Ovary (tissue), 7 donors: ENCODE measurements at regions not wholly inside any gene's neighbourhood (a gene's known extent, or its start where the extent isn't known, plus 50 kb on each side); places are given as distances from the start of the nearest gene placed in this dataset.

ENCODE experiments used
- DNase-seq, 5 donors: peaks; one replicate each; pipeline ENCODE4 v3.0.0-alpha.2; 2019 to 2020
- H3K27ac ChIP-seq, 2 donors: fragments of 200-600 bp; one replicate each; pipeline versions ENCODE4 v1.5.1 to v1.8.0; 2019 to 2022
- H3K27me3 ChIP-seq: fragments of 200-600 bp; one replicate; pipeline ENCODE4 v1.8.0; 2022
- H3K36me3 ChIP-seq: fragments of 200-600 bp; sonication (generic); one replicate; pipeline ENCODE4 v1.5.1; 2019
- H3K4me1 ChIP-seq: one replicate; pipeline ENCODE4 v1.8.1; 2013; ENCODE audit warnings: mild to moderate bottlenecking, moderate library complexity; ENCODE audit not compliant: insufficient read depth
- H3K4me3 ChIP-seq: fragments of 200-600 bp; sonication (generic); one replicate; pipeline ENCODE4 v1.5.1; 2017
- H3K9me3 ChIP-seq, 2 donors: fragments of 200-600 bp in 1 of 2; sonication (generic) in 1 of 2; one replicate each; pipeline versions ENCODE4 v1.5.1 to v1.8.1; 2013 to 2019; ENCODE audit warnings: mild to moderate bottlenecking in 1 of 2, moderate library complexity in 1 of 2
- EP300 ChIP-seq: sonication (generic); formaldehyde crosslinking; IDR thresholded peaks from one replicate; pipeline ENCODE4 v1.6.1; 2017; ENCODE audit warnings: antibody characterized with exemption
- POLR2A ChIP-seq: fragments of 450-650 bp; IDR thresholded peaks from one replicate; pipeline ENCODE4 v1.6.1; 2017; ENCODE audit warnings: antibody characterized with exemption, mild to moderate bottlenecking, moderate library complexity
- WGBS, 3 donors: extraction: QIAGEN DNeasy Blood & Tissue Kit in 1 of 3; methylation state at CpG; one replicate each; pipeline versions ENCODE4 v1.1.5 to v1.1.7; 2013 to 2017; 5-methylcytosine and 5-hydroxymethylcytosine counted together
- intact Hi-C, 4 donors: fragments of 100-400 bp; cut with DNase I; formaldehyde crosslinking; loops; one replicate each; pipeline versions ENCODE4 v1.11.0 to v1.15.1; 2022 to 2023
- TF ChIP-seq, protein P1 (sequence below), 3 donors: fragments of 450-650 bp in 2 of 3; fragments of 200-600 bp in 1 of 3; IDR thresholded peaks; one replicate each; pipeline versions ENCODE4 v1.5.1 to v1.8.0; 2016 to 2022; ENCODE audit warnings: antibody characterized with exemption in 3 of 3, mild to moderate bottlenecking in 1 of 3
- donor health status: DM: no; HTN: no; CAD: no; lungs with moderate emphysema.
- donor health status: DM: no; HTN: no; CAD: no.
- donor health status: Bipolar disorder and iron deficiency.
- donor health status: DM: no; HTN: no; CAD: no.
- donor health status: DM: yes; HTN: yes; CAD: no.

DNA sequence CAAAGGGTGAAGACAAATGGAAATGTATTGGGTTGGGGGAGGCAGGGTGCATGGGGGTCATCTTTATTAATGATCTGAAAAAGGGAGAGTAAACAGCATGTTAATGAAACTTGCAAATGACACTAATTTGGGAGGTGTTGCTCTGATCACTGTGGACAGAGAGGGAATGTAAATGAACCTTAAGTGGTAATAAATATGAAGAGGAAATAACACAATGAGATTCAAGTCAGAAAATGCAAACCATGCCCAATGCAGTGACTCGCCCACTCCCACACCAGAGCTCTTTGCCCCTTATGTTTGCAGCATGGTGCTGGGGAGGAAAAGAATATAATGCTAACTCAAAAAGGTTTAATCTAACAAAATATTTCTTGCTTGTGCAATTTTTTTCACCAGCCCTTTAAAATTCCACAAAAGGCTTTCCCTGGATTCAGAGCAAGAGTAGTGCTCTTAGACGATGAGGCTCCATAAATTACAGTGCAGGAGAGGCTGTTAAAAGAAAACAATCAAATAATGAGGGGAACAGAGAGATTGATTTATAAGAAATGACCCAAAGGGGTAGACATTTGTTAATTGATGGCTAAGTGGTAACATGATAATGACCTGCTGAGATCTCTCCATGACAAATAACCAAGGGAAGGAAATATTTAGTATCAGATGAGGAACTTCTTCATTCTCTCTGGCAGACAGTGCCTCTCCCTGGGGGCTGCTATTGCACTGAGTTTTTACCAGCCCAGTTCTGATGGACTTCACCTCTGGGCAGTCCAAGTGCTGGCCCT lies 210.0 kb upstream of the PPP2R3A start:
- intact Hi-C loops = no loop called here
- Histone ChIP-seq H3K4me1 (no peaks in the 10 kb centered on the region), H3K27ac (no peak overlapping the region), H3K36me3 (no peaks in the 10 kb centered on the region), H3K4me3 (no peak overlapping the region), H3K27me3 (no peaks in the 10 kb centered on the region), H3K9me3 (no peaks in the 10 kb centered on the region)
- 20 to 28% (median 22%) methylated on average over 2 of the region's 2 CpGs for WGBS, 3 donors
- TF ChIP-seq EP300 (no peak), POLR2A (no peak)
- TF ChIP-seq, protein P1, sequence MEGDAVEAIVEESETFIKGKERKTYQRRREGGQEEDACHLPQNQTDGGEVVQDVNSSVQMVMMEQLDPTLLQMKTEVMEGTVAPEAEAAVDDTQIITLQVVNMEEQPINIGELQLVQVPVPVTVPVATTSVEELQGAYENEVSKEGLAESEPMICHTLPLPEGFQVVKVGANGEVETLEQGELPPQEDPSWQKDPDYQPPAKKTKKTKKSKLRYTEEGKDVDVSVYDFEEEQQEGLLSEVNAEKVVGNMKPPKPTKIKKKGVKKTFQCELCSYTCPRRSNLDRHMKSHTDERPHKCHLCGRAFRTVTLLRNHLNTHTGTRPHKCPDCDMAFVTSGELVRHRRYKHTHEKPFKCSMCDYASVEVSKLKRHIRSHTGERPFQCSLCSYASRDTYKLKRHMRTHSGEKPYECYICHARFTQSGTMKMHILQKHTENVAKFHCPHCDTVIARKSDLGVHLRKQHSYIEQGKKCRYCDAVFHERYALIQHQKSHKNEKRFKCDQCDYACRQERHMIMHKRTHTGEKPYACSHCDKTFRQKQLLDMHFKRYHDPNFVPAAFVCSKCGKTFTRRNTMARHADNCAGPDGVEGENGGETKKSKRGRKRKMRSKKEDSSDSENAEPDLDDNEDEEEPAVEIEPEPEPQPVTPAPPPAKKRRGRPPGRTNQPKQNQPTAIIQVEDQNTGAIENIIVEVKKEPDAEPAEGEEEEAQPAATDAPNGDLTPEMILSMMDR (IDR thresholded peaks at IDR 0.05) = no peak
- DNase-seq = no peak

DNA sequence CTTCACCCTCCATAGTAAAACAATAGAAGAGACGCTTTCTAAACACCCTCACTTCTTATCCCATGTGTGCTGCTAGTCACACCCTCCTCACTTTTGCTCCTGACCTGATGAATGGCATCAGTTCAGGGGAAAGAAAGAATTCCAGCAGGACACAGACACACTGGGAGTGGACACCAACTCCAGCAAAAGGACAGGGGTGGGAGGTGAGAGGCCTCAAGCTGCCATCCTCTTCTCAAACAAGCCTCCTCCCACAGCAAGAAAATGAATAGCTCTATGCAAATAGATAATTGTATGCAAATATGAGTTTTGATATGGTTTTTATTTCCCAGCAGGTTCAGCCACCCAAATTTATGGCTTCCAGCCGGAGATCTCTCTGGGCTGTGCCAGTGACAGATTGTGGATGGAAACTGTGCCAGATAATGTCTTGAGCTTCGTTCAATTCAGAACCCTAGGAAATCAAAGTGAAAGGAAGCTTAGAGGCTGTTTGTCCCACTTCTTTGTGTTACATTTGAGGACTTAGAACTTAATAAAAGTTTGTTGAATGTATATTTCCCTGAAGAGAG lies 209.3 kb upstream of the PPP2R3A start:
- Histone ChIP-seq H3K4me3 (no peak overlapping the region), H3K27me3 (no peaks in the 10 kb centered on the region), H3K4me1 (no peaks in the 10 kb centered on the region), H3K27ac (no peak overlapping the region), H3K9me3 (no peaks in the 10 kb centered on the region), H3K36me3 (no peaks in the 10 kb centered on the region)
- no peak for TF ChIP-seq EP300
- TF ChIP-seq, protein P1 (IDR thresholded peaks at IDR 0.05) = no peak
- TF ChIP-seq POLR2A = no peak
- DNase-seq = no peak
- WGBS, 3 donors = 14 to 16% (median 14%) methylated on average over 3 of the region's 3 CpGs
- intact Hi-C loops = no loop called here

DNA sequence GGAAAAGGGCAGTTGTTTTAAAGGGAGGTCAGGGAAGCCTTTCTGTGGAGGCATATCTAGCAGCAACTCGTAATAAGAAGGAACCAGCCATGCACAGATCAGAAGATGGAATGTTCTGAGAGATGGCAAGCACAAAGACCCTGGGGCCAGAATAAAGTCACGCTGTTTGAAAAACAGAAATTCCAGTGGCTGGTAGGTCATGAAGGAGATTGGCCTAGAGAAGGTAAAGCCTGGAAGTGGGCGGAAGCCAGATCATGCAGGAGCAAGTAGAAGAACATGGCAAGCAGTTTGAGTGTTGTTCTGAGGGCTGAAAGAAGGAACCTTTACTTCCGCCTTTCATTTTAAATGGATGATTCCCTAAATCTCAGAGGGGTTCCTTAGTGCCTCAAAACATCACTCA lies 208.1 kb upstream of the PPP2R3A start:
- no peak overlapping the region for H3K27ac ChIP-seq
- WGBS, 3 donors = 81 to 86% (median 83%) methylated on average over 4 of the region's 4 CpGs
- H3K4me3 ChIP-seq = no peak overlapping the region
- TF ChIP-seq, protein P1 (IDR thresholded peaks at IDR 0.05) = no peak
- TF ChIP-seq POLR2A (no peak), EP300 (no peak)
- no peaks in the 10 kb centered on the region for H3K9me3 ChIP-seq
- no peaks in the 10 kb centered on the region for H3K27me3 ChIP-seq
- H3K36me3 ChIP-seq = no peaks in the 10 kb centered on the region
- no peaks in the 10 kb centered on the region for H3K4me1 ChIP-seq
- no peak for DNase-seq
- intact Hi-C loops = no loop called here

DNA sequence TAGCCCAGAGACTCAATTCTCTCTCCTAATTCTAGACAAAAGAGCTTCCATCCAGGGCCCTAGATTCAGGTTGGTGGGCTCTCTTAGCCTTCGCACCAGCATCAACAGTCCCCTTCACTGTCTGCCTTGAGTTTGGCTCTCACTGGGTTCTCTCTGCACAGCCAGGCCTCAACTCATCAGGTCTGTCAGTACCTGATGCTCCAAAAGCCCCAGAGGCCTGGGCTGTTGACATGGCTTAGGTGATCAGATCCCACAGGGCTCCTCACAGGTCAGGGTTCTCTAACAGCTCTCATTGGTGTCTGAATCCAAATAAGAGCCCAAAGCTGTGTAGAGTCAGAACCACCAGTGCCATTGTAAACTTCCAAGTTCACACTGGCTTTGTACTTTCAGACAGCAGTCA lies 206.6 kb upstream of the PPP2R3A start:
- intact Hi-C loops = no loop called here
- Histone ChIP-seq H3K27ac (no peak overlapping the region), H3K4me3 (no peak overlapping the region), H3K4me1 (no peaks in the 10 kb centered on the region), H3K27me3 (no peaks in the 10 kb centered on the region), H3K9me3 (no peaks in the 10 kb centered on the region), H3K36me3 (no peaks in the 10 kb centered on the region)
- no peak for DNase-seq
- TF ChIP-seq POLR2A = no peak
- 83 to 97% (median 85%) methylated on average over 1 of the region's 1 CpG for WGBS, 3 donors

DNA sequence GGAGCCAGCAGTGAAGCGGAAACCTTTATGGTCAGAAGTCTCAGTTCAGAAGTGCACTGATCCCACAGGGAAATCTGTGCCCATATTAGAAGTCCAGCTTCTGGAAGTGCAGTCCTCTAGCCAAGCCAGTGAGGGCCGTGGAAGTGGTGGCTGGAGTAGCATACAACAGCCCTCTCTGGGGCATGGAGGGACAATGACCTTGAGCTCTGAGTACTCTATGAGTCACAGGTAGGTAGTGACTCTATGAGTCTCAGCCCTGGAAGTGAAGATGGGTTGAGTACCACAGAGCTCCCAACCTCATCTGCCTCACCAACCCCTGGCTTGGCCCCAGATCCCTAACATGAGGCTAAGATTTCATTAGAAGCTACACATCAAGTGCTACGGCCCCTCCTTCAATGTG lies 205.9 kb upstream of the PPP2R3A start:
- no peak overlapping the region for H3K4me3 ChIP-seq
- no peaks in the 10 kb centered on the region for H3K27me3 ChIP-seq
- 72 to 90% (median 82%) methylated on average over 3 of the region's 3 CpGs for WGBS, 3 donors
- intact Hi-C loops = no loop called here
- no peaks in the 10 kb centered on the region for H3K4me1 ChIP-seq
- TF ChIP-seq, protein P1 (IDR thresholded peaks at IDR 0.05) = no peak
- H3K36me3 ChIP-seq = no peaks in the 10 kb centered on the region
- no peaks in the 10 kb centered on the region for H3K9me3 ChIP-seq
- DNase-seq = no peak
- no peak overlapping the region for H3K27ac ChIP-seq
